Gastroesophageal sphincter (tissue), 3 donors: ENCODE measurements at regions not wholly inside any gene's neighbourhood (a gene's known extent, or its start where the extent isn't known, plus 50 kb on each side); places are given as distances from the start of the nearest gene placed in this dataset.

Source experiments
- CTCF ChIP-seq, 4 experiments: fragments of 200-600 bp in 2 of 4; fragments of 450-650 bp in 2 of 4; sonication (generic) in 1 of 4; IDR thresholded peaks; one replicate each; pipeline ENCODE4 v1.5.1; 2017 to 2019; ENCODE audit warnings: antibody characterized with exemption in 4 of 4, mild to moderate bottlenecking in 2 of 4, moderate library complexity in 2 of 4
- EP300 ChIP-seq: sonication (generic); formaldehyde crosslinking; IDR thresholded peaks from one replicate; pipeline ENCODE4 v1.6.1; 2017; ENCODE audit warnings: antibody characterized with exemption, mild to moderate bottlenecking
- POLR2AphosphoS5 ChIP-seq: sonication (generic); formaldehyde crosslinking; IDR thresholded peaks from one replicate; pipeline ENCODE4 v1.6.1; 2017; ENCODE audit warnings: antibody characterized with exemption

- TF ChIP-seq CTCF (IDR thresholded peaks at IDR 0.05) (no peak), POLR2AphosphoS5 (no peak), EP300 (no peak)
These were observed 364.5 kb upstream of the JARID2 start for GRCh38 chr6:14881398-14881797.
